Bronchial epithelial cell (primary cell): ENCODE measurements at regions not wholly inside any gene's neighbourhood (a gene's known extent, or its start where the extent isn't known, plus 50 kb on each side); places are given as distances from the start of the nearest gene placed in this dataset.
A peak's percentile ranks its signal among the peaks of the same experiment; 100 is the strongest.

Experiments used
- DNase-seq: peaks from one replicate; pipeline ENCODE4 v3.0.0-alpha.2; 2010; ENCODE audit warnings: low read depth
- FAIRE-seq: peaks from 2 replicates; lab custom pipeline; 2011; peaks lifted over from hg19 to GRCh38; lab: Jason Lieb, UNC
- H3K27me3 ChIP-seq: 2 replicates; pipeline ENCODE4 v1.5.1; 2011; ENCODE audit warnings: low read length; ENCODE audit not compliant: control insufficient read depth, insufficient read depth
- H3K36me3 ChIP-seq: 2 replicates; pipeline ENCODE4 v1.5.1; 2011; ENCODE audit warnings: low read length; ENCODE audit not compliant: control insufficient read depth, insufficient read depth
- H3K4me3 ChIP-seq: 2 replicates; pipeline ENCODE4 v1.5.1; 2011; ENCODE audit warnings: mild to moderate bottlenecking, low read depth, low read length, control low read depth
- CTCF ChIP-seq: IDR thresholded peaks from 2 replicates; pipeline ENCODE4 v1.5.1; 2011; ENCODE audit warnings: mild to moderate bottlenecking, moderate library complexity, low read length, control low read depth, inconsistent platforms; ENCODE audit not compliant: insufficient read depth, severe bottlenecking

GRCh38 chr1:118504867-118505266, 319.8 kb upstream of the SPAG17 start:
- no peak overlapping the region for H3K4me3 ChIP-seq
- DNase-seq: no peak
- no peak for TF ChIP-seq CTCF

GRCh38 chr1:118504221-118504644, 319.2 kb upstream of the SPAG17 start:
- Histone ChIP-seq H3K27me3 (no peaks in the 10 kb centered on the region), H3K36me3 (no peaks in the 10 kb centered on the region), H3K4me3 (no peak overlapping the region)
- no peak for TF ChIP-seq CTCF
- DNase-seq: no peak
- peak; percentile 36 for FAIRE-seq

More at GRCh38 chr1:118504867-118505266, 319.8 kb upstream of the SPAG17 start:
- H3K27me3 ChIP-seq: no peaks in the 10 kb centered on the region
- no peak for FAIRE-seq
- no peaks in the 10 kb centered on the region for H3K36me3 ChIP-seq

- FAIRE-seq (no peak), DNase-seq (no peak)
- Histone ChIP-seq H3K4me3 (no peak overlapping the region), H3K27me3 (no peaks in the 10 kb centered on the region), H3K36me3 (no peaks in the 10 kb centered on the region)
- TF ChIP-seq CTCF: no peak
Observed at GRCh38 chr1:118503752-118504151, 318.7 kb upstream of the SPAG17 start.

- no peak for TF ChIP-seq CTCF
- FAIRE-seq (no peak), DNase-seq (no peak)
- H3K27me3 ChIP-seq: no peaks in the 10 kb centered on the region
- no peak overlapping the region for H3K4me3 ChIP-seq
- H3K36me3 ChIP-seq: no peaks in the 10 kb centered on the region
Observed at GRCh38 chr1:118494998-118495397, 310.0 kb upstream of the SPAG17 start.

- H3K4me3 ChIP-seq: no peak overlapping the region
- DNase-seq (no peak), FAIRE-seq (no peak)
- H3K36me3 ChIP-seq: no peaks in the 10 kb centered on the region
- TF ChIP-seq CTCF: no peak
- no peaks in the 10 kb centered on the region for H3K27me3 ChIP-seq
Observed at GRCh38 chr1:118488787-118489186, 303.8 kb upstream of the SPAG17 start.

GRCh38 chr1:118487932-118488331, 302.9 kb upstream of the SPAG17 start:
- Histone ChIP-seq H3K27me3 (no peaks in the 10 kb centered on the region), H3K4me3 (no peak overlapping the region), H3K36me3 (no peaks in the 10 kb centered on the region)
- DNase-seq: peak; percentile 33
- FAIRE-seq: no peak
- no peak for TF ChIP-seq CTCF
